GM10248 (cell line): ENCODE measurements at regions not wholly inside any gene's neighbourhood (a gene's known extent, or its start where the extent isn't known, plus 50 kb on each side); places are given as distances from the start of the nearest gene placed in this dataset.

Experiments
- CTCF ChIA-PET: fragments of 300-600 bp; sonication (Branson Sonifier 250); formaldehyde crosslinking; extraction: SDS; loops from one replicate; lab custom pipeline; 2021; ENCODE audit warnings: antibody characterized with exemption; lab: Yijun Ruan, JAX
- POLR2A ChIA-PET: fragments of 350-650 bp; sonication (Branson Sonifier 250); formaldehyde crosslinking; extraction: SDS; loops from one replicate; lab custom pipeline; 2020; ENCODE audit warnings: antibody characterized with exemption; lab: Yijun Ruan, JAX
- DNase-seq: peaks from one replicate; pipeline ENCODE4 v3.0.0; 2012; ENCODE audit errors: extremely low spot score
- TF ChIP-seq, protein P1 (sequence below): IDR thresholded peaks from 2 replicates; pipeline ENCODE4 v1.5.1; 2012; ENCODE audit warnings: mild to moderate bottlenecking, low read depth; ENCODE audit errors: extremely low read depth, missing control alignments, control extremely low read depth

DNA sequence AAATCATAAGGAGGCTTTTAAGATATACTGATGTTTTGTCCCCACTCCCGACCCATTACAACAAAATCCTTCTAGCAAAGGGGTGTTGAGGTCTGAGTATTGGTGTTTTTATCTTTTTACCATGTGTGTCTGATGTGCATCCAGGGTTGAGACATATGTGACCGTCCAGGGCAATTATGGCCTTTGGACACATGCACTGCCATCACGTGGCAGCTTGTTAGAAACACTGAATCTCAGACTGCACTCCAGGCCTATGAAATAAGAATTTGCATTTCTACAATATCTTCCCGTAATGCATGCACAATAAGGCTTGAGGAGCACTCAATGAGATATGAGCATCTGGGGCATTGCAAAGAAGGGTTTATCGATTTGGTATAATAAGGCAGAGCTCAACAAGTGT, 235.1 kb upstream of the ZNF804A start:
- TF ChIP-seq, protein P1, sequence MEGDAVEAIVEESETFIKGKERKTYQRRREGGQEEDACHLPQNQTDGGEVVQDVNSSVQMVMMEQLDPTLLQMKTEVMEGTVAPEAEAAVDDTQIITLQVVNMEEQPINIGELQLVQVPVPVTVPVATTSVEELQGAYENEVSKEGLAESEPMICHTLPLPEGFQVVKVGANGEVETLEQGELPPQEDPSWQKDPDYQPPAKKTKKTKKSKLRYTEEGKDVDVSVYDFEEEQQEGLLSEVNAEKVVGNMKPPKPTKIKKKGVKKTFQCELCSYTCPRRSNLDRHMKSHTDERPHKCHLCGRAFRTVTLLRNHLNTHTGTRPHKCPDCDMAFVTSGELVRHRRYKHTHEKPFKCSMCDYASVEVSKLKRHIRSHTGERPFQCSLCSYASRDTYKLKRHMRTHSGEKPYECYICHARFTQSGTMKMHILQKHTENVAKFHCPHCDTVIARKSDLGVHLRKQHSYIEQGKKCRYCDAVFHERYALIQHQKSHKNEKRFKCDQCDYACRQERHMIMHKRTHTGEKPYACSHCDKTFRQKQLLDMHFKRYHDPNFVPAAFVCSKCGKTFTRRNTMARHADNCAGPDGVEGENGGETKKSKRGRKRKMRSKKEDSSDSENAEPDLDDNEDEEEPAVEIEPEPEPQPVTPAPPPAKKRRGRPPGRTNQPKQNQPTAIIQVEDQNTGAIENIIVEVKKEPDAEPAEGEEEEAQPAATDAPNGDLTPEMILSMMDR = peak; percentile 11
- no peak for DNase-seq
- CTCF ChIA-PET = no interaction called here
- POLR2A ChIA-PET = no interaction called here

GRCh38 chr2:184367211-184367610, 231.1 kb upstream of the ZNF804A start:
- CTCF ChIA-PET = no interaction called here
- TF ChIP-seq, protein P1 = no peak
- POLR2A ChIA-PET = no interaction called here
- DNase-seq = no peak

DNA sequence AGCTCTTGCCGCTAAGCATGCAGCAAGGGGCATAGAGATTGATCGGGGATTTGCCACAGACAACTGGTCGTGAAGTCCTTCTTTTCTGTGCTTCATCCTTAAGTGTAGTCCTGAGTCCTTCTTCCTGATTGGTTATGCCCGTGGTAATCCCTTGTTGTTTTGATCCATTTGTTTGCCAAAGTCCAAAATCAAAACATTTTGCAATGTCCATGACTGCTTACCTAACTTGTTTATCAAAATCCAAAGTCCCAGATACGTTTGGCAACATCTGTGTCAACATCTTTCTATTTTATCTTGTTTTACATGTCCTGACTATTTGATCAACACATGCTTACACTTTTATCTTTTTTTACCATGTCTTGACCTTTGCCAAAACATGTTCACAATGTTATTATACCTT, 229.0 kb upstream of the ZNF804A start:
- CTCF ChIA-PET = interaction anchor here (1.4 kb wide), 1 partner anchor 17 kb away, joined by 4 read pairs; no protein-coding TSS in a partner anchor
- POLR2A ChIA-PET = no interaction called here
- TF ChIP-seq, protein P1 = no peak
- DNase-seq = no peak

DNA sequence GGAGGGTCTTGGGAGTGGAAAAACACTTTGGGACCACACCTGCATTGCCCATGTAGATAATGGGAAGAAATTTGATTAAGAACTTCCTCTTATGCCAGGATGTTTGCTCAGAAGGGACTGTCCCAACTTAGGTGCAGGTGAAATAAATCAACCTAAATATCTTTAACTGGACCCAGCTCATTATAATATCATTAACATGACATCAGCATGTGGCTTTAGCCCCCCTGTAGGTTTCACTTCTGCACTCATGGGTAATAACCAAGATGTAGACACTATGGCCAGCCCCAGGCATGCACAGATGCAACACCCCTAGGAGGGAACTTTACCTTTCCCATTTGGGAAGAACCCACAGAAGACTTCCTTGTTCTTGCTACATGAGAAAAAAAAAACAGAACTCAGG, 227.4 kb upstream of the ZNF804A start:
- CTCF ChIA-PET = no interaction called here
- POLR2A ChIA-PET = no interaction called here
- DNase-seq = no peak
- TF ChIP-seq, protein P1 = no peak

- TF ChIP-seq, protein P1 = no peak
- ChIA-PET CTCF (no interaction called here), POLR2A (no interaction called here)
- DNase-seq = no peak
Observed at GRCh38 chr2:184371641-184372040, 226.7 kb upstream of the ZNF804A start.

- POLR2A ChIA-PET = no interaction called here
- CTCF ChIA-PET = no interaction called here
- TF ChIP-seq, protein P1 = no peak
- DNase-seq = no peak
Observed at GRCh38 chr2:184372484-184372883, 225.8 kb upstream of the ZNF804A start.

DNA sequence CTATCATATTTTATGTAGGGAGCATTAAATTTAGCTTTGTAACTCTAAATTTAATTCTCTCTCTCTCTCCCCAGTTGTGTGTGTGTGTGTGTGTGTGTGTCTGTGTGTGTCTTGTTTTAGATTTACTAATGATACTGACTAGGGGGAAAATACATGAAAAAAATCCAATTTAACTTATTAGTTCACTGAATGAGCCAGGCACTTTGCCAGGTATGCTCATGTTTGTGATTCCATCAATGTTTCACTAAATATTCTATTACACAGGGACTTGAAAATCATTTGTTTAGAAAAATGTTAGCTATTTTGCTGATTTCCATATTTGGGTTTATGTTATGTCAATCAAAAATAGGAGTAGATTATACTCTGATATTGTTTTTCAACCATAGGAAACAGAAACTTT, 203.7 kb upstream of the ZNF804A start:
- POLR2A ChIA-PET = no interaction called here
- TF ChIP-seq, protein P1 = no peak
- CTCF ChIA-PET = no interaction called here
- no peak for DNase-seq
